Ovary (tissue), 7 donors: ENCODE measurements at regions not wholly inside any gene's neighbourhood (a gene's known extent, or its start where the extent isn't known, plus 50 kb on each side); places are given as distances from the start of the nearest gene placed in this dataset.

Experiments
- DNase-seq, 5 donors: peaks; one replicate each; pipeline ENCODE4 v3.0.0-alpha.2; 2019 to 2020
- H3K27ac ChIP-seq, 2 donors: fragments of 200-600 bp; one replicate each; pipeline versions ENCODE4 v1.5.1 to v1.8.0; 2019 to 2022
- H3K27me3 ChIP-seq: fragments of 200-600 bp; one replicate; pipeline ENCODE4 v1.8.0; 2022
- H3K36me3 ChIP-seq: fragments of 200-600 bp; sonication (generic); one replicate; pipeline ENCODE4 v1.5.1; 2019
- H3K4me1 ChIP-seq: one replicate; pipeline ENCODE4 v1.8.1; 2013; ENCODE audit warnings: mild to moderate bottlenecking, moderate library complexity; ENCODE audit not compliant: insufficient read depth
- H3K4me3 ChIP-seq: fragments of 200-600 bp; sonication (generic); one replicate; pipeline ENCODE4 v1.5.1; 2017
- H3K9me3 ChIP-seq, 2 donors: fragments of 200-600 bp in 1 of 2; sonication (generic) in 1 of 2; one replicate each; pipeline versions ENCODE4 v1.5.1 to v1.8.1; 2013 to 2019; ENCODE audit warnings: mild to moderate bottlenecking in 1 of 2, moderate library complexity in 1 of 2
- CTCF ChIP-seq, 3 donors: fragments of 450-650 bp in 2 of 3; fragments of 200-600 bp in 1 of 3; IDR thresholded peaks; one replicate each; pipeline versions ENCODE4 v1.5.1 to v1.8.0; 2016 to 2022; ENCODE audit warnings: antibody characterized with exemption in 3 of 3, mild to moderate bottlenecking in 1 of 3
- EP300 ChIP-seq: sonication (generic); formaldehyde crosslinking; IDR thresholded peaks from one replicate; pipeline ENCODE4 v1.6.1; 2017; ENCODE audit warnings: antibody characterized with exemption
- POLR2A ChIP-seq: fragments of 450-650 bp; IDR thresholded peaks from one replicate; pipeline ENCODE4 v1.6.1; 2017; ENCODE audit warnings: antibody characterized with exemption, mild to moderate bottlenecking, moderate library complexity
- WGBS, 3 donors: extraction: QIAGEN DNeasy Blood & Tissue Kit in 1 of 3; methylation state at CpG; one replicate each; pipeline versions ENCODE4 v1.1.5 to v1.1.7; 2013 to 2017; 5-methylcytosine and 5-hydroxymethylcytosine counted together
- intact Hi-C, 4 donors: fragments of 100-400 bp; cut with DNase I; formaldehyde crosslinking; loops; one replicate each; pipeline versions ENCODE4 v1.11.0 to v1.15.1; 2022 to 2023
- donor health status: DM: no; HTN: no; CAD: no; lungs with moderate emphysema.
- donor health status: DM: no; HTN: no; CAD: no.
- donor health status: Bipolar disorder and iron deficiency.
- donor health status: DM: no; HTN: no; CAD: no.
- donor health status: DM: yes; HTN: yes; CAD: no.

GRCh38 chr2:78782196-78782595 lies 243.3 kb upstream of the REG3G start:
- WGBS, 3 donors, result 85 to 92% (median 89%) methylated on average over 4 of the region's 4 CpGs
- no peaks in the 10 kb centered on the region for H3K27me3 ChIP-seq
- TF ChIP-seq POLR2A (no peak), EP300 (no peak), CTCF (IDR thresholded peaks at IDR 0.05) (no peak)

GRCh38 chr2:78811955-78812610 lies 213.4 kb upstream of the REG3G start:
- WGBS, 3 donors, result 74 to 82% (median 77%) methylated on average over 3 of the region's 3 CpGs
- intact Hi-C loops, result no loop called here
- H3K9me3 ChIP-seq, result no peaks in the 10 kb centered on the region
- H3K27me3 ChIP-seq, result no peaks in the 10 kb centered on the region
- no peak overlapping the region for H3K4me3 ChIP-seq
- no peak overlapping the region for H3K27ac ChIP-seq
- H3K36me3 ChIP-seq, result no peaks in the 10 kb centered on the region
- no peak for DNase-seq
- H3K4me1 ChIP-seq, result no peaks in the 10 kb centered on the region
- TF ChIP-seq CTCF (IDR thresholded peaks at IDR 0.05), result no peak
- TF ChIP-seq EP300, result no peak
- TF ChIP-seq POLR2A, result no peak

More at GRCh38 chr2:78782196-78782595, 243.3 kb upstream of the REG3G start:
- H3K27ac ChIP-seq, result no peak overlapping the region
- no peak overlapping the region for H3K4me3 ChIP-seq
- intact Hi-C loops, result no loop called here
- no peaks in the 10 kb centered on the region for H3K36me3 ChIP-seq
- H3K4me1 ChIP-seq, result no peaks in the 10 kb centered on the region
- DNase-seq, result no peak
- H3K9me3 ChIP-seq, result no peaks in the 10 kb centered on the region

GRCh38 chr2:78814331-78814986 lies 211.0 kb upstream of the REG3G start:
- TF ChIP-seq CTCF (IDR thresholded peaks at IDR 0.05), result no peak
- no peak for TF ChIP-seq EP300
- TF ChIP-seq POLR2A, result no peak
- Histone ChIP-seq H3K27ac (no peak overlapping the region), H3K4me3 (no peak overlapping the region), H3K9me3 (no peaks in the 10 kb centered on the region), H3K36me3 (no peaks in the 10 kb centered on the region), H3K4me1 (no peaks in the 10 kb centered on the region), H3K27me3 (no peaks in the 10 kb centered on the region)
- no peak for DNase-seq
- 81 to 88% (median 85%) methylated on average over 12 of the region's 12 CpGs for WGBS, 3 donors
- intact Hi-C loops, result no loop called here

- Histone ChIP-seq H3K36me3 (no peaks in the 10 kb centered on the region), H3K4me3 (no peak overlapping the region), H3K4me1 (no peaks in the 10 kb centered on the region), H3K9me3 (no peaks in the 10 kb centered on the region), H3K27ac (no peak overlapping the region), H3K27me3 (no peaks in the 10 kb centered on the region)
- DNase-seq, result no peak
- TF ChIP-seq EP300, result no peak
- TF ChIP-seq POLR2A, result no peak
- no peak for TF ChIP-seq CTCF (IDR thresholded peaks at IDR 0.05)
- intact Hi-C loops, result no loop called here
- WGBS, 3 donors, result 73 to 87% (median 84%) methylated on average over 4 of the region's 4 CpGs
These were observed 208.1 kb upstream of the REG3G start for GRCh38 chr2:78817430-78817829.
